Heart right ventricle (tissue), 16 donors: ENCODE measurements at regions not wholly inside any gene's neighbourhood (a gene's known extent, or its start where the extent isn't known, plus 50 kb on each side); places are given as distances from the start of the nearest gene placed in this dataset.

Experiments used
- ATAC-seq, 8 donors: fragments of 200-7000 bp; cut with Tn5 transposase; one replicate each; pipeline ENCODE4 v1.9.1; 2020; ENCODE audit warnings: mild to moderate bottlenecking in 8 of 8, moderate library complexity in 8 of 8, moderate number of reproducible peaks in 1 of 8
- DNase-seq, 2 donors: peaks; one replicate each; pipeline ENCODE4 v3.0.0-alpha.2; 2020
- H3K27ac ChIP-seq, 10 donors: fragments of 200-600 bp; sonication (generic) in 2 of 10; one replicate each; pipeline versions ENCODE4 v1.5.0 to v1.8.0; 2020 to 2022; ENCODE audit warnings: mild to moderate bottlenecking in 3 of 10
- H3K27me3 ChIP-seq, 7 donors: fragments of 200-600 bp; one replicate each; pipeline ENCODE4 v1.8.0; 2021 to 2022; ENCODE audit warnings: mild to moderate bottlenecking in 2 of 7
- H3K36me3 ChIP-seq, 9 donors: fragments of 200-600 bp; sonication (generic) in 1 of 9; one replicate each; pipeline versions ENCODE4 v1.5.0 to v1.8.0; 2020 to 2022; ENCODE audit warnings: mild to moderate bottlenecking in 2 of 9
- H3K4me1 ChIP-seq, 9 donors: fragments of 200-600 bp; sonication (generic) in 1 of 9; one replicate each; pipeline versions ENCODE4 v1.5.0 to v1.8.0; 2020 to 2022; ENCODE audit warnings: mild to moderate bottlenecking in 4 of 9
- H3K4me3 ChIP-seq, 10 donors: fragments of 200-600 bp; sonication (generic) in 2 of 10; one replicate each; pipeline versions ENCODE4 v1.5.0 to v1.8.0; 2020 to 2022; ENCODE audit warnings: mild to moderate bottlenecking in 7 of 10, moderate library complexity in 2 of 10
- H3K9me3 ChIP-seq, 11 donors: fragments of 200-600 bp in 10 of 11; sonication (generic) in 2 of 11; one replicate each; pipeline versions ENCODE4 v1.5.0 to v1.8.0; 2013 to 2022; ENCODE audit warnings: mild to moderate bottlenecking in 2 of 11, control low read depth in 1 of 11, moderate library complexity in 1 of 11
- WGBS, 2 donors: extraction: QIAGEN DNeasy Blood & Tissue Kit; methylation state at CpG; one replicate each; pipeline ENCODE4 v1.1.7; 2013; ENCODE audit warnings: inconsistent platforms in 1 of 2; 5-methylcytosine and 5-hydroxymethylcytosine counted together
- intact Hi-C, 10 donors: fragments of 100-400 bp; cut with DNase I; formaldehyde crosslinking; loops; one replicate each; pipeline versions ENCODE4 v1.11.1 to v1.14.2; 2022
- TF ChIP-seq, protein P1 (sequence below), 9 donors: fragments of 200-600 bp; sonication (generic) in 2 of 9; IDR thresholded peaks; one replicate each; pipeline versions ENCODE4 v1.5.0 to v1.8.0; 2021 to 2022; ENCODE audit warnings: antibody characterized with exemption in 9 of 9, mild to moderate bottlenecking in 5 of 9, moderate library complexity in 1 of 9
- donor health status: Arrhythmogenic right ventricular cardiomyopathy.
- donor health status: ischemic (EF 13 %, LVEDD 7.1; RV severe dilation, severe dysfunction).
- donor health status: healthy with polysubstance abuse.
- donor health status: DM: no; HTN: yes; CAD: no.
- donor health status: DM: no; HTN: no; CAD: no.
- donor health status: ischemic (EF 25% LVEDD 6.9; RV normal size, moderate dysfunction).
- donor health status: ischemic (EF 25% LVEDD 5.7; RV mildly dilated, moderate dysfunction).
- donor health status: healthy.
- donor health status: DM: yes; HTN: yes; CAD: no.
- donor health status: Ischemic cardiomyopathy.
- donor health status: ischemic (EF 35%, LVEDD 5.7; RV mildly dilated, moderate dysfunction).
- donor health status: nonischemic (EF 11% LVEDD 7.7; RV severe dilation, severe dysfunction).
- donor health status: DM: yes; HTN: yes; CAD: no.
- donor health status: PGD.
- donor health status: ischemic (EF 29% LVEDD 5.4; RV normal size, mild dysfunction).
- donor health status: nonischemic (EF 23%, LVEDD 6.1; RV moderate dilation, normal function).

DNA sequence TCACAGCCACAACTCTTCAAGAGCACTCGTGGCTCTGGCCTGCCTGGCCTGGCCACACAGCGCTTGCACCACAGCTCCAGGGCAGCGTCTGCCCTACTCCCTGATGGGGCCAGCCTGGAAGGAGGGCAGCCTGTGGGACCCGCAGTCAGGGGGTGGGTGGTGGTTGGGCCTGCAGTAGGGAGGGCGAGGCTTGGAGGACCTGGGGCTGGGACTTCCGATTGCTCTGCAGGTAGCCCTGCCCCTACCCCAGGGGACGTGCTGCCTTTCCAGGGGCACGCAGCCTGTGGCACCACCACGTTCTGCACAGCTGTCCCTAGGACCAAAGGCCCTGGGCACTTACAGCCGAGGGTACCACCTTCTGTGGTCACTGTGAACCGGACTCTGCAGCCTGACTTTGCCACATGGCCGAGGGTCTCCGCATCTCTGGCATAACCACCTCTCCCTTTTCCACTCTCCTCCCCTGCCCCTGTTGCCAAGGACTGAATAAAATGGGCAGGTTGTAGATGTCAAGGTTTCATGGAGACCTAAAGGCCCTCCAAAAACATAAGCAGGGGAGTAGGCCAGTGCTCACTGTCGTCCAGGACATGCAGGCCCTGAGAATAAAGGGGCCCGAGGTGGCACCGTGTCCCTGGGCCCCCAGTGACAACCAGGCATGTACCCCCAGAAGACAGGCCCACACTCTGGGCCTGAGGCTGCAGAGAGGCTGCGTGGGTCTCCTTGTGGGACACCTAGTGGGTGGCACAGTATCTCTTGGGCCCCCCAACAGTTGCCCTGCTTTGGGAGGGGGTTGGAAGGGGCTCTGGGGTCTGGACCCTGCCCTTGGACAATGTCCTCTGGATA lies 87.3 kb downstream of the INHBB start:
- 91 to 95% methylated on average over 17 of the region's 17 CpGs for WGBS, 2 donors
- intact Hi-C loops, result no loop called here
- Histone ChIP-seq H3K9me3 (no peaks in the 10 kb centered on the region), H3K36me3 (no peaks in the 10 kb centered on the region), H3K27me3 (peaks cover 0 to 48% (median 10%) of the 10 kb centered on the region in 7 donors), H3K4me1 (no peaks in the 10 kb centered on the region), H3K27ac (no peak overlapping the region), H3K4me3 (no peak overlapping the region)
- DNase-seq (no peak), ATAC-seq (no peak)
- TF ChIP-seq, protein P1, sequence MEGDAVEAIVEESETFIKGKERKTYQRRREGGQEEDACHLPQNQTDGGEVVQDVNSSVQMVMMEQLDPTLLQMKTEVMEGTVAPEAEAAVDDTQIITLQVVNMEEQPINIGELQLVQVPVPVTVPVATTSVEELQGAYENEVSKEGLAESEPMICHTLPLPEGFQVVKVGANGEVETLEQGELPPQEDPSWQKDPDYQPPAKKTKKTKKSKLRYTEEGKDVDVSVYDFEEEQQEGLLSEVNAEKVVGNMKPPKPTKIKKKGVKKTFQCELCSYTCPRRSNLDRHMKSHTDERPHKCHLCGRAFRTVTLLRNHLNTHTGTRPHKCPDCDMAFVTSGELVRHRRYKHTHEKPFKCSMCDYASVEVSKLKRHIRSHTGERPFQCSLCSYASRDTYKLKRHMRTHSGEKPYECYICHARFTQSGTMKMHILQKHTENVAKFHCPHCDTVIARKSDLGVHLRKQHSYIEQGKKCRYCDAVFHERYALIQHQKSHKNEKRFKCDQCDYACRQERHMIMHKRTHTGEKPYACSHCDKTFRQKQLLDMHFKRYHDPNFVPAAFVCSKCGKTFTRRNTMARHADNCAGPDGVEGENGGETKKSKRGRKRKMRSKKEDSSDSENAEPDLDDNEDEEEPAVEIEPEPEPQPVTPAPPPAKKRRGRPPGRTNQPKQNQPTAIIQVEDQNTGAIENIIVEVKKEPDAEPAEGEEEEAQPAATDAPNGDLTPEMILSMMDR (IDR thresholded peaks at IDR 0.05), result no peak

DNA sequence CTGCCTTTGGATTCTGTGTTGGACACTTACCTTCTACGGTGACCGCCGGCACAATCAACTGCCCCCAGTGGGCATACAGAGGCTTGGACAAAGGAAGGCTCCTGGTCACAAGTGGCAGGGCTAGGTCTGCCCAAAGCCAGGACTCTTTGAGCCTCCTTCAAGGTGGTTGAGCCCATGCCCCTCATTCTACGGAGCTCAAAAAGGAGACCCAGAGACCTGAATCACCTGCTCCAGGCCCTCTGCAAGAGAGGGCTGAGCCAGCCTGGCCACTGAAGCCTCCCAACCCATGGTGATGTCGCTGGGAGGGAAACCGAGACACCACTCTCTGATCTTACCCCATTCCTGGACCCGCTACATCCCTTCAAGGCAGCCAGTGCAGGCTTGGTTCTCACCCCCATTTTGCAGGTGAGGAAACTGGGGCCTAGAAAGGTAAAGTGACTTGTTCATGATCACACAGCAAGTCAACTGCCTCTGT lies 87.9 kb downstream of the INHBB start:
- no peak for ATAC-seq
- no peak overlapping the region for H3K4me3 ChIP-seq

DNA sequence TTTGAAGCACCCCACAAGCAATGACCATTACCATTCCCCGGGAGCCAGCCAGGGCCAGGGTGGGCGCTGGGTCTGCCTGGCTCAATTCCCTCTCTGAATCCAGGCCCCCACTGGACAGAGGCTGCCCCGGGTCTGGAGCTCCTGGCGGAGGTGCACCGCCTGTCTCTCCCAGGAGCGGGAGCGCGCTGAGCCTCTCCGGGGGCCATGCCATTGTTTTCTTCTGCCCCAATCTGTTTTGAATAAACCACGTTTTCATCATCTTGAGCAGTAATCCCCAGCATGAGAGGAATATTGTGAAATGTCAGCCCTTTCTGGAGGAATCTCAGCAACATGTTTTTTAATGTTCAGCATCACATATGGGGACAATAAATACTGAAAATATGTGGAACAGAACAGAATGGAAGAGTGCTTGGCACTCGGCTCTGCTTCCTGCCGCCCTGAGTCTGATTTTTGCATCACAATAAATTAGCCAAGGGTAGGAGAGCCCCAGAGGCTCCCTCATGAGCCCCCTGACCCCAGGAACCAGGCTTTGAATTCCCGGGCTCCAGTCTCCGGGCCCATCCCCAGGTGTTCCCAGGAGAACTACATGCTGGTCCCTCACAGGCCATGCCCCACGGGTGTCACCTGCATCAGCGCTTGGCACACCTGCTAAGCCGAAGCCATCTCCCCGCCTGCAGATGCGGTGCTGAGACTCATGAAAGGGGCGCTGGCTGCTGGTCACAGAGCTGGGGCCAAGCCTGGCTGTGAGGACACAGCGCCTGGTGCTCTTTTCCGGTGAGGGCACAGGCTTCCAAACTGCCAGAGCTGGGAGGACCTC lies 88.8 kb downstream of the INHBB start:
- WGBS, 2 donors, result 71 to 74% methylated on average over 22 of the region's 22 CpGs
- Histone ChIP-seq H3K27me3 (peaks cover 0 to 51% (median 13%) of the 10 kb centered on the region in 7 donors), H3K9me3 (no peaks in the 10 kb centered on the region), H3K27ac (no peak overlapping the region), H3K4me1 (no peaks in the 10 kb centered on the region), H3K4me3 (no peak overlapping the region), H3K36me3 (no peaks in the 10 kb centered on the region)
- TF ChIP-seq, protein P1 (IDR thresholded peaks at IDR 0.05), result no peak
- DNase-seq (no peak), ATAC-seq (no peak)
- intact Hi-C loops, result no loop called here

More for the DNA sequence above, 87.9 kb downstream of the INHBB start:
- no peaks in the 10 kb centered on the region for H3K36me3 ChIP-seq
- peaks cover 0 to 49% (median 6%) of the 10 kb centered on the region in 7 donors for H3K27me3 ChIP-seq
- H3K9me3 ChIP-seq, result no peaks in the 10 kb centered on the region
- no peak overlapping the region for H3K27ac ChIP-seq
- no peak for DNase-seq
- H3K4me1 ChIP-seq, result no peaks in the 10 kb centered on the region
- TF ChIP-seq, protein P1 (IDR thresholded peaks at IDR 0.05), result no peak
- intact Hi-C loops, result no loop called here
- 94 to 96% methylated on average over 7 of the region's 7 CpGs for WGBS, 2 donors

DNA sequence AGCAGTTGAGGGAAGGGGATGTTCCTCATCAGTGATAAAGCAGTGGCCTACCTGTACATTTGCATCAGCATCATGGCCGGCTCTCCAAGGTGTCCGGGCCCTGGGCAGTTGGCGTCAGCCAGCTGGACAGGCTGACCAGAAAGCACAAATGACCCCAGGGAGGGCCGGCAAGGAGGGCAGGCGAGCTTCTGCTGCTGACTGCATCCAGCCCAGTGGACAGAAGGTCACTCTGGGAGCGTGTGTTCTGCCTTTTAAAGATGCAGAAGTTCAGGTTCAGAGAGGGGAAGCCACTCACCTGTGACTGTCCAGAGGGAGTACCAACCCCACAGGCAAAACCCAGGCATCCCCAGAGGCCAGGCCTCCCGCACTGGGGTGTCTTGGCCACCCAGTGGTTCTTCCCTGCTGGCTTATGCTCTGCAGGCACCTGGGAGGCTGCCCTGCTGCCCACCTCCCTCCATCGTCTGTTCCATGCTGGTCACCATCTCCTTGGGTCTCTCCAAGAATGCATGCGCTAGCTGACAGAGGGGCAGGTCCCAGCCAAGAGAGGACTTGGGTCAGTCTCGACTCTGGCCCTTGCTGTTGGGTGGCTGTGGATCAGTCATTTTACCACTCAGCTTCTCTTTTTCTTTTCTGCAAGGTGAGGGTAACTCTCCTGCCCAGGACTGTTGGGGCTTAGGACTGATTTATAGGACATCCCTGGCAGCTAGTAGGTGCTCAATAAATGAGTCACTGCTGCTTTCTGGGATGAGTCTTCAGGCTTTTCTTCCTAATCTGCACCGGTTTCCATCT lies 89.9 kb downstream of the INHBB start:
- H3K4me3 ChIP-seq, result no peak overlapping the region
- ATAC-seq, result peak in 1 of 8 donors; percentile 7
- TF ChIP-seq, protein P1 (IDR thresholded peaks at IDR 0.05), result no peak
- 82 to 84% methylated on average over 11 of the region's 11 CpGs for WGBS, 2 donors
- H3K36me3 ChIP-seq, result no peaks in the 10 kb centered on the region
- intact Hi-C loops, result no loop called here
- no peak for DNase-seq
- H3K27ac ChIP-seq, result no peak overlapping the region
- peaks cover 0 to 55% (median 25%) of the 10 kb centered on the region in 7 donors for H3K27me3 ChIP-seq
- H3K9me3 ChIP-seq, result no peaks in the 10 kb centered on the region
- no peaks in the 10 kb centered on the region for H3K4me1 ChIP-seq
